Rectal smooth muscle tissue (tissue), 1 donor: ENCODE measurements at regions not wholly inside any gene's neighbourhood (a gene's known extent, or its start where the extent isn't known, plus 50 kb on each side); places are given as distances from the start of the nearest gene placed in this dataset.

ENCODE experiments used
- H3K27ac ChIP-seq: one replicate; pipeline ENCODE4 v1.7.0; 2013; ENCODE audit warnings: low read depth, low read length, inconsistent platforms
- H3K27me3 ChIP-seq: one replicate; pipeline ENCODE4 v1.7.0; 2013; ENCODE audit warnings: low read length; ENCODE audit not compliant: control insufficient read depth, insufficient read depth
- H3K36me3 ChIP-seq: one replicate; pipeline ENCODE4 v1.7.0; 2013; ENCODE audit warnings: low read length; ENCODE audit not compliant: control insufficient read depth, insufficient read depth
- H3K4me1 ChIP-seq: one replicate; pipeline ENCODE4 v1.7.0; 2013; ENCODE audit warnings: low read length; ENCODE audit not compliant: control insufficient read depth, insufficient read depth
- H3K4me3 ChIP-seq: one replicate; pipeline ENCODE4 v1.7.0; 2013; ENCODE audit warnings: low read length
- H3K9ac ChIP-seq: one replicate; pipeline ENCODE4 v1.7.0; 2013; ENCODE audit warnings: low read length

DNA sequence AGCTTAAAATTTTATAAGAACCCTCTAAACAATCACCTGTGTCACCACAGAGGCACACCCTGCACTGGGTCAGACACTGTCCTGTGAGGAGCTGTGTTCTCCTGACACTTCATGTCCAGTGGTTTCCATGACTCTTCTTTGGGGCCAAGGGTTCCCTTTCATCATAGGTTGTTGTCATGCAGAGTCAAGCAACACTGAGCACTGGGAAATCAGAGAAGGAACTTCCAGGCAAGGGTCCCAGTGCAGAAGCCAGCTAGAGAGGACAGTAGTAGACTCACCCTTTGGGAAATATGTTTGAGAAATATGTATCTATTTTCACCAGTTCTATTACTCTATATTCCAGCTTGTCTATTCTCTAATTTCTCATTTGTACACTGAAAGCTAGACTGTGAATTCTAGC lies 56.4 kb upstream of the PRSS58 start:
- Histone ChIP-seq H3K27me3 (no peaks in the 10 kb centered on the region), H3K4me1 (no peaks in the 10 kb centered on the region), H3K9ac (no peak overlapping the region), H3K27ac (no peak overlapping the region), H3K4me3 (no peak overlapping the region), H3K36me3 (no peaks in the 10 kb centered on the region)

- no peaks in the 10 kb centered on the region for H3K36me3 ChIP-seq
- H3K4me1 ChIP-seq = no peaks in the 10 kb centered on the region
- H3K9ac ChIP-seq = no peak overlapping the region
- H3K27ac ChIP-seq = no peak overlapping the region
- H3K4me3 ChIP-seq = no peak overlapping the region
- H3K27me3 ChIP-seq = no peaks in the 10 kb centered on the region
Measured at GRCh38 chr7:142313528-142313927, 55.7 kb upstream of the PRSS58 start.

GRCh38 chr7:142311876-142312275 lies 54.0 kb upstream of the PRSS58 start:
- H3K27me3 ChIP-seq = no peaks in the 10 kb centered on the region
- H3K36me3 ChIP-seq = no peaks in the 10 kb centered on the region
- H3K9ac ChIP-seq = no peak overlapping the region
- H3K4me3 ChIP-seq = no peak overlapping the region
- no peaks in the 10 kb centered on the region for H3K4me1 ChIP-seq
- H3K27ac ChIP-seq = no peak overlapping the region

- no peaks in the 10 kb centered on the region for H3K4me1 ChIP-seq
- no peaks in the 10 kb centered on the region for H3K36me3 ChIP-seq
- H3K27ac ChIP-seq = no peak overlapping the region
- no peak overlapping the region for H3K9ac ChIP-seq
- H3K4me3 ChIP-seq = no peak overlapping the region
- no peaks in the 10 kb centered on the region for H3K27me3 ChIP-seq
Measured at GRCh38 chr7:142308918-142309317, 51.1 kb upstream of the PRSS58 start.

DNA sequence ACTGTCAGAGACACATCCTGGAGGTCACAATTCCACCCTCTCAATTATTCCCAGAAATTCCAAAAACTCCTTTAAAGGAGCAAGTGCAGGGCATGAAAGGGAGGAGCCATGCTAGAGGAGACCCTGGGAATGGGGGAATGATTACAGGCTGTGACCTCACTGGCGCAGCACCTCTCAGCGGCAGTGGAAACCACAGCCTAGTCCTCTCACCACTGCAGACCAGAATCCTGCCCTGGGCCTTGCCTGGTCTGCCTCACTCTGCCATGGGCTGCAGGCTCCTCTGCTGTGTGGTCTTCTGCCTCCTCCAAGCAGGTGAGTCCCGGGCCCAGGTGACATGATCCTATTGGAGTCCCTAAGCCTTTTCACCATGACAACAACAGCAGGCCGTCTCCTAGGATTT lies 50.5 kb upstream of the PRSS58 start:
- Histone ChIP-seq H3K4me1 (no peaks in the 10 kb centered on the region), H3K36me3 (no peaks in the 10 kb centered on the region), H3K27me3 (no peaks in the 10 kb centered on the region), H3K9ac (no peak overlapping the region), H3K4me3 (no peak overlapping the region), H3K27ac (no peak overlapping the region)
